ENCODE measurements at regions not wholly inside any gene's neighbourhood (a gene's known extent, or its start where the extent isn't known, plus 50 kb on each side); places are given as distances from the start of the nearest gene placed in this dataset.

DNA sequence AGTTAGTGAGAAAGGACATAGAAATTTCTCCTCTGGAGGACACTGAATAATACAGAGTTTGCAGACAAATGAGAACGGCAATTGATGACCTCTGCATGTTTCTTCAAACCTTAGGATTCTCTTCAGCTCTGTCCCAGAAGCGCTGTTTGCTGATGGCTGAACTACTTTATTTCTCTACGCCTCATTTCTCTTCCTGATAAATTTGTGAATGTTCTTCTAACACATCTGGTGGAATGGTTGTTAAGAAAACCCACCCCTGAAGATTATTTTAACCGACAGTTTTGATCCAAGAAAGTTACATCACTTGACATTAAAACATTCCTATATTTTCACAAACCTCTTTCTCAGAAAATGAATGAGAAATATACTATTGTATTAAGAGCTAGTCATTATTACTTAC, 1150.6 kb downstream of the DTWD2 start:
- no peak for DNase-seq (ENCODE audit: low read depth in 2 of 2, low spot score in 1 of 2)

GRCh38 chr5:117833691-117834090, 1154.7 kb downstream of the DTWD2 start:
- no peak for DNase-seq (ENCODE audit: low read depth in 2 of 2, low spot score in 1 of 2)

GRCh38 chr5:117829646-117830045, 1158.7 kb downstream of the DTWD2 start:
- no peak for DNase-seq (ENCODE audit: low read depth in 2 of 2, low spot score in 1 of 2)

DNA sequence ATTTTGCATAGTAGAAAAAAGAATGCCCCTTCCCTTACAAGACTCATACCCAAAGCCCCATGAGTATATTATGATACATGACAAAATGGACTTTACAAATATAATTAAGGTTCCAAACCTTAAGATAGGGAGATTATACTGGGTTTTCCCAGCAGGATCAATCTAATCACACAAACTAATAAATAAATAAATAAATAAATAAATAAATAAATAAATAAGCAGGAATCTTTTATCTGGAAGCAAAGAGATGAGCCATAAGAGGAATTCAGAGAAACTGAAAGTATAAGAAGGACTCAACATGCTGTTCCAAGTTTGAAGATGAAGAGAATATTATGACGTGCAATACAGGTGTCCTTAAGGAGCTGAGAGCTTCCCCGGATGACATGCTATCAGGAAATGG, 1174.5 kb downstream of the DTWD2 start:
- DNase-seq (ENCODE audit: low read depth in 2 of 2, low spot score in 1 of 2): no peak

DNA sequence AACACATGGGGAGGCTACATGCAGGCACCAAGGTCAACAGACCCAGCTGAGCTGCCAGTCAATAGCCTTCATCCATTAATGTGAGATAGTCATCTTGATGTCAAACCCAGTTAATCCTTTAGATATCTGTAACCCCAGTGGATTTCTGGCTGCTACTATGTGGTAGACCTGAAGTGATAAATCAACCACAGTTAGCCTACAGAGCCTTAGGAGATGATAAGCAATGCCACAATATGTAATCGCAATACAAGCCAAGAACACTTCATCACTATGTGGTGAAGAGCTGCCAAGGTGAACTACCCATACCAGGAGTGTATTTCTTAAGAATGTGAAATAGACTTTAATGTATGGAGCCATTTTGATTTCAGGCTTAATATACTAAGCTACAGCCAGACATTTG, 1175.5 kb downstream of the DTWD2 start:
- DNase-seq (ENCODE audit: low read depth in 2 of 2, low spot score in 1 of 2): no peak

- no peak for DNase-seq (ENCODE audit: low read depth in 2 of 2, low spot score in 1 of 2)
Measured at GRCh38 chr5:117809251-117809650, 1179.1 kb downstream of the DTWD2 start.

GRCh38 chr5:117805058-117805457, 1183.3 kb downstream of the DTWD2 start:
- DNase-seq (ENCODE audit: low read depth in 2 of 2, low spot score in 1 of 2): no peak

DNA sequence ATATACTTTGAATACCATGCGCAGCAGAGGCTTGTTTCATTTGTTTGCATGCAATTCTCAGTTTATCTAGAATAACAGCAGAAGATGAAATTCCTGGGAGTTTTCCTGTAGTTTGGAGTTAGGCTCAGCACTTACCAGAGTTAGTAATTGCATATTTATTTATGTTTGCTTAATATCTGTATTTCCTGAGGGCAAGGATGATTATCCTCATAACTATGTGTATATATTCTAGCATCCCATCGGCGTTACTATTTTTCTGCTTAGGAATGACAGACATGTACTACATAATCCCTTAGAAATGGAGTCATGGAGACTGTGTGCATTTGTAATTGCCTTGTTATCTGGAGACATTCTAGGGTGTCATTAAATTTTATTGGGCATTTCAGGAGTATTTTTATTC, 1184.8 kb downstream of the DTWD2 start:
- no peak for DNase-seq (ENCODE audit: low read depth in 2 of 2, low spot score in 1 of 2)

GRCh38 chr5:117801583-117801982, 1186.8 kb downstream of the DTWD2 start:
- DNase-seq (ENCODE audit: low read depth in 2 of 2, low spot score in 1 of 2): no peak

GRCh38 chr5:117800261-117800660, 1188.1 kb downstream of the DTWD2 start:
- DNase-seq (ENCODE audit: low read depth in 2 of 2, low spot score in 1 of 2): no peak

DNA sequence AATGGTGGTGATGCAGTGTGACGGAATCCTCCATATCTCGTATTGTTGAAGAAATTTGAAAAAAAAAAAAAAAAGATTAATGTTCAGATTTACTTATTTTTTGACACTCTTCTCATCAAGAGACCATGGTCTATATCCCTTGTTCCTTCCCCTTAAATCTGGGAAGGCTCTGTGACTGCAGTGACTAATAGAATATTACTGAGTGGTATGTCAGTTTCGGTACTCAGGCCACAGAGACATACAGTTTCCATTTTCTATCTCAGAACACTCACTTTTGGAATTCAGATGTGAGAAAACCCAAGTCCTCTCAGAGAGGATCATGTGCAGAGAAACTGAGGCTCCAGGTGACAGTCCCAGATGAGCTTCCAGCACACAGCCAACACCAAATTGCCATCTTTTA, 1193.5 kb downstream of the DTWD2 start:
- DNase-seq (ENCODE audit: low read depth in 2 of 2, low spot score in 1 of 2): no peak

DNA sequence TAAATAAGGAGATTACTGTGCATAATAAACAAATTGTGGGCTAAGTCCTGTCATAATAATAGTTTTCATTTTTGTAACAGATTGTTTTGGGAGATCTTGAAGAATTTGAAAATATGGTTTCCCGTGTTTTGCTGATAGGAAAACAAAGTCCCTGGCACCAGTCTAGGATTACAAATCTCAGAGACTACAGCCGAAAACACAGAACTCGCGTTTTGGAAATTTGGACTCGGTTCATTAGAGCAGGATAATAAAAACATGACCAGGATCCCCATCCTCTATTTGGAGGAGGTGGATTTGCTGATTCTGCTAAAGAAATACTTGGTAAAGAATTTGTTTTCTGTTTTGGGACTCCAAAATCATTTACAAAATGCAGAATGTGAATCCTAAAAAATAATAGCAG, 1194.4 kb downstream of the DTWD2 start:
- DNase-seq (ENCODE audit: low read depth in 2 of 2, low spot score in 1 of 2): no peak

DNA sequence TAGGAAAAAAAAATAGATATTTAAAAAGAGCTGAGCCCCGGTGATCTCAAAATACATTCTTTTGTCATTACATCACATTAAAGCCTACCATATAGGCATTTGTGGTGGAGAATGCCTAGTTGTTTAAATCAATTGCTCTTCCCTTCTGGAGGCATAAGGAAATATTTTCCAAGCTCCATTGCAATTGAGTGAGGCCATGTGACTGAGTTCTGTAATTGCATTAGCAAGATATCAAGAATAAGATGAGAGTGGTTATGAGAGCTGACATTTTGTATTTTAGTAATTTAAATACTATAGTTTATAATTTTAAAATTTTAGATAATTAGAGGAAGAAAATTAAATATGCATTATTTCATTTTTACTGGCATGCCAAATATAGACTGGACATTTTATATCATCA, 1195.9 kb downstream of the DTWD2 start:
- DNase-seq (ENCODE audit: low read depth in 2 of 2, low spot score in 1 of 2): no peak

GRCh38 chr5:117788596-117788995, 1199.8 kb downstream of the DTWD2 start:
- no peak for DNase-seq (ENCODE audit: low read depth in 2 of 2, low spot score in 1 of 2)

GRCh38 chr5:117779171-117779570, 1204.5 kb upstream of the SEMA6A start:
- DNase-seq (ENCODE audit: low read depth in 2 of 2, low spot score in 1 of 2): no peak

DNA sequence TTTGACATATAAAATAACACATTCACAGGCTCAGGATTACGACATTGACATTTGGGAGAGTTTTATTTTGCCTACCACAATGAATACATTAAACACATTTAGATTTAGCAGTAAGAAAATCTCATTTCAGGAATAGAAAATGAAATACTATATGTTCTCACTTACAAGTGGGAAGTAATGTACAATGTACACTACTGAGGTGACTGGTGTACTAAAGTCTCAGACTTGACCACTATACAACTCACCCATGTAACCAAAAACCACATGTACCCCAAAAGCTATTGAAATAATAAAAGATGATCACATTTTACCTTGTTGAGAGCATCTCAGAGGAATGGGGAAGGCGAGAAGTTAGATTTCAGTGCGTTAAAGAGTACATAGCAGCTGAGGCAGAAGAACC, 1202.4 kb upstream of the SEMA6A start:
- no peak for DNase-seq (ENCODE audit: low read depth in 2 of 2, low spot score in 1 of 2)

GRCh38 chr5:117769877-117770276, 1195.3 kb upstream of the SEMA6A start:
- no peak for DNase-seq (ENCODE audit: low read depth in 2 of 2, low spot score in 1 of 2)

DNA sequence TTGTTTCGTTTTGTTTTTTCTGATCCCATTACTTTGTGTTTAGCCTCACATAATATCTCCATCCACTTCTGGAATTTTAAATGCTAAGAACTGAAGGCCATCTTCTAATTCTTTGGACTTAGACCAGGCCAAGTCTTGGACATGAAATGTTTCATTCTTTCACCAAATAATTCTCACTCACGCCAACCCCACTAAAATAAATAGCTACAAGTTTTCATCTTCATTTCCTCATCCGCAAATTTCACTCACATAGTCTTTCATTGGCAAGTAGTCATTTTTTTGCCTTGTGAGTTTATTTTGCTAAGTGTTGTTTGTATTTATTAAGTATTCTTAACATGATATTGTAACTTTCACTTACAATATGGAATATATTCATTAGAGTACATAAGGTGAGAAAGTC, 1188.6 kb upstream of the SEMA6A start:
- DNase-seq (ENCODE audit: low read depth in 2 of 2, low spot score in 1 of 2): no peak

GRCh38 chr5:117761186-117761585, 1186.6 kb upstream of the SEMA6A start:
- DNase-seq (ENCODE audit: low read depth in 2 of 2, low spot score in 1 of 2): no peak

- DNase-seq (ENCODE audit: low read depth in 2 of 2, low spot score in 1 of 2): no peak
Measured at GRCh38 chr5:117759849-117760499, 1185.4 kb upstream of the SEMA6A start.

GRCh38 chr5:117752403-117752802, 1177.8 kb upstream of the SEMA6A start:
- no peak for DNase-seq (ENCODE audit: low read depth in 2 of 2, low spot score in 1 of 2)

GRCh38 chr5:117748336-117748735, 1173.7 kb upstream of the SEMA6A start:
- no peak for DNase-seq (ENCODE audit: low read depth in 2 of 2, low spot score in 1 of 2)

DNA sequence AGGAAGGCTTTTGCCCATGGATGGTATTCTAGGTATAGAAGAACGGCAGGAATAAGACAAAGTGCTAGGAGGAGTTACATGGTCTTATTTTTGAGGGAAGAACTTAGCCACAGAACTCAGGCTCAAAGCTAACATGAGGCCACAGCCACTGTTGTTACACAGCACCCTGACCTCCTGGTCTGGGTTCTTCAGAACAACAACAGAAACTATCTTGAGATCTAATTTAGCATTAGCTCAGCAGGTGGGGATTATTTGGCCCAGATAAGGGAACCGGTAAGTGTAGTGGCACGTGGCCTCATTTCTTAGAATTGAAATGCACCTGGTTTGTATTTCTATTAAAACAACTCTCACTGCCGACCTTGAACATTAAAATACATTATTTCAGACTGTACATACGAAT, 1168.7 kb upstream of the SEMA6A start:
- no peak for DNase-seq (ENCODE audit: low read depth in 2 of 2, low spot score in 1 of 2)
